NOMO-1 (cell line): ENCODE measurements at regions not wholly inside any gene's neighbourhood (a gene's known extent, or its start where the extent isn't known, plus 50 kb on each side); places are given as distances from the start of the nearest gene placed in this dataset.
"Not testable (repeated sequence)": the region's sequence is repeated elsewhere in the genome, so short reads cannot be mapped to it uniquely, and the experiment has no call there.

Source experiments
- DNase-seq, 2 experiments: peaks; one replicate each; lab custom pipeline; 2025; ENCODE audit not compliant: unreplicated experiment in 2 of 2; lab: John Stamatoyannopoulos, UW

GRCh38 chr2:8552293-8552801 is 129.5 kb upstream of the ID2 start:
- no peak for DNase-seq

GRCh38 chr2:8553643-8554042 is 128.2 kb upstream of the ID2 start:
- no peak for DNase-seq

GRCh38 chr2:8554296-8554806 is 127.5 kb upstream of the ID2 start:
- no peak for DNase-seq

- no peak for DNase-seq
Observed at GRCh38 chr2:8555543-8555942, 126.3 kb upstream of the ID2 start.

GRCh38 chr2:8558096-8558495 is 123.8 kb upstream of the ID2 start:
- DNase-seq: no peak

- no peak for DNase-seq
Observed at GRCh38 chr2:8558956-8559355, 122.9 kb upstream of the ID2 start.

GRCh38 chr2:8559805-8560204 is 122.1 kb upstream of the ID2 start:
- DNase-seq: no peak

GRCh38 chr2:8561692-8562091 is 120.2 kb upstream of the ID2 start:
- not testable (repeated sequence) for DNase-seq

GRCh38 chr2:8563814-8564474 is 117.9 kb upstream of the ID2 start:
- DNase-seq: no peak

GRCh38 chr2:8564475-8564874 is 117.4 kb upstream of the ID2 start:
- no peak for DNase-seq

GRCh38 chr2:8565399-8566154 is 116.3 kb upstream of the ID2 start:
- DNase-seq: no peak

- no peak for DNase-seq
Observed at GRCh38 chr2:8566155-8566670, 115.6 kb upstream of the ID2 start.

GRCh38 chr2:8566774-8567468 is 114.9 kb upstream of the ID2 start:
- DNase-seq: no peak

- no peak for DNase-seq
Observed at GRCh38 chr2:8567469-8568260, 114.2 kb upstream of the ID2 start.

- no peak for DNase-seq
Observed at GRCh38 chr2:8568543-8569302, 113.1 kb upstream of the ID2 start.

GRCh38 chr2:8569332-8569930 is 112.4 kb upstream of the ID2 start:
- DNase-seq: no peak

GRCh38 chr2:8570637-8571036 is 111.2 kb upstream of the ID2 start:
- no peak for DNase-seq

GRCh38 chr2:8571301-8571791 is 110.5 kb upstream of the ID2 start:
- DNase-seq: no peak
